Fibroblast of lung (primary cell): ENCODE measurements at regions not wholly inside any gene's neighbourhood (a gene's known extent, or its start where the extent isn't known, plus 50 kb on each side); places are given as distances from the start of the nearest gene placed in this dataset.

Experiments used
- DNase-seq, 2 donors: peaks; one replicate each; pipeline versions ENCODE4 v3.0.0 to v3.0.0-alpha.2; 2010; ENCODE audit warnings: low read depth in 2 of 2
- H2AFZ ChIP-seq: 2 replicates; pipeline ENCODE4 v1.5.1; 2012; ENCODE audit warnings: low read length, control low read depth, inconsistent platforms
- H3K27ac ChIP-seq: 2 replicates; pipeline ENCODE4 v1.5.1; 2011; ENCODE audit warnings: low read length, control low read depth; ENCODE audit not compliant: insufficient read depth
- H3K27me3 ChIP-seq: 2 replicates; pipeline ENCODE4 v1.5.1; 2011; ENCODE audit warnings: mild to moderate bottlenecking, low read length; ENCODE audit not compliant: control insufficient read depth, insufficient read depth
- H3K36me3 ChIP-seq: 2 replicates; pipeline ENCODE4 v1.5.1; 2011; ENCODE audit warnings: low read length; ENCODE audit not compliant: control insufficient read depth, insufficient read depth
- H3K4me1 ChIP-seq: 2 replicates; pipeline ENCODE4 v1.5.1; 2011; ENCODE audit warnings: low read length; ENCODE audit not compliant: control insufficient read depth, insufficient read depth; ENCODE audit errors: extremely low read depth
- H3K4me2 ChIP-seq: 2 replicates; pipeline ENCODE4 v1.5.1; 2011; ENCODE audit warnings: low read length, control low read depth; ENCODE audit not compliant: insufficient read depth; ENCODE audit errors: extremely low read depth
- H3K4me3 ChIP-seq, 4 experiments: fragments of 200-600 bp in 1 of 4; sonication (generic) in 1 of 4; replicated peaks in 1 of 4; 2 replicates each; pipeline ENCODE4 v1.5.1; 2011 to 2016; ENCODE audit warnings: low read length in 4 of 4, low read depth in 3 of 4, mild to moderate bottlenecking in 3 of 4, control low read depth in 2 of 4, inconsistent platforms in 1 of 4, mixed read lengths in 1 of 4; ENCODE audit not compliant: insufficient read depth in 1 of 4; ENCODE audit errors: control extremely low read depth in 1 of 4
- H3K79me2 ChIP-seq: 2 replicates; pipeline ENCODE4 v1.5.1; 2012; ENCODE audit warnings: mild to moderate bottlenecking, low read length, inconsistent platforms; ENCODE audit not compliant: control insufficient read depth, insufficient read depth
- H3K9ac ChIP-seq: 2 replicates; pipeline ENCODE4 v1.5.1; 2011; ENCODE audit warnings: mild to moderate bottlenecking, low read length, control low read depth; ENCODE audit not compliant: insufficient read depth
- H3K9me3 ChIP-seq: 2 replicates; pipeline ENCODE4 v1.5.1; 2012; ENCODE audit warnings: low read depth, low read length; ENCODE audit not compliant: control insufficient read depth, insufficient read depth
- H4K20me1 ChIP-seq: 2 replicates; pipeline ENCODE4 v1.5.1; 2011; ENCODE audit warnings: low read length; ENCODE audit not compliant: control insufficient read depth, insufficient read depth; ENCODE audit errors: extremely low read depth
- EZH2 ChIP-seq: IDR thresholded peaks from 2 replicates; pipeline ENCODE4 v1.5.1; 2012; ENCODE audit warnings: low read length, control low read depth, mild to moderate bottlenecking; ENCODE audit errors: missing control alignments
- TF ChIP-seq, protein P1 (sequence below), 2 donors: IDR thresholded peaks in 1 of 2; conservative IDR thresholded peaks in 1 of 2; 1 replicate in 1 of 2; 2 replicates in 1 of 2; pipeline ENCODE4 v1.5.1; 2011 to 2012; ENCODE audit warnings: low read length in 2 of 2, control low read depth in 1 of 2, inconsistent platforms in 1 of 2, low read depth in 1 of 2, mild to moderate bottlenecking in 1 of 2

DNA sequence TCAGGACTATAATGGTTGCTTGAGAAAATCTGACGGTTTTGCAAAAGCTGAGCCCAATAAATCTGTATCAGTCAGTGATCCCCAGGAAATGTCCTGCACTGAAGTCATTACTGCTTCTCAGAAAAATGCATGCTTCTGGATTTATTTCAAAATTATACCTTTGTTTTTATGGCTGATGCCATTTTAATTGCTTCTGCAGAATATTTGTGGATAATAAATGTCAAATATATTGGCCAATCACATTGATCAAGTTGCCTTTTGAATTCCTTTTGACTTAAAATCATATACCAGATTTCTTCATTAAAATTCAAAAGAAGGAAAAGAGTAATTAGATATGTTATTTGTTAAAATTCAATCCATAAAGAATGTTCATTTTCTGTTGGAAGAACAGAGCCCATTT lies 842.9 kb upstream of the ADGRL4 start:
- Histone ChIP-seq H4K20me1 (no peaks in the 10 kb centered on the region), H3K4me2 (no peak overlapping the region), H3K9ac (no peak overlapping the region), H3K36me3 (no peaks in the 10 kb centered on the region), H3K79me2 (no peaks in the 10 kb centered on the region), H3K27me3 (no peaks in the 10 kb centered on the region), H3K4me3 (no peak overlapping the region), H3K27ac (no peak overlapping the region), H3K4me1 (no peaks in the 10 kb centered on the region), H3K9me3 (no peaks in the 10 kb centered on the region), H2AFZ (no peak overlapping the region)
- TF ChIP-seq, protein P1, sequence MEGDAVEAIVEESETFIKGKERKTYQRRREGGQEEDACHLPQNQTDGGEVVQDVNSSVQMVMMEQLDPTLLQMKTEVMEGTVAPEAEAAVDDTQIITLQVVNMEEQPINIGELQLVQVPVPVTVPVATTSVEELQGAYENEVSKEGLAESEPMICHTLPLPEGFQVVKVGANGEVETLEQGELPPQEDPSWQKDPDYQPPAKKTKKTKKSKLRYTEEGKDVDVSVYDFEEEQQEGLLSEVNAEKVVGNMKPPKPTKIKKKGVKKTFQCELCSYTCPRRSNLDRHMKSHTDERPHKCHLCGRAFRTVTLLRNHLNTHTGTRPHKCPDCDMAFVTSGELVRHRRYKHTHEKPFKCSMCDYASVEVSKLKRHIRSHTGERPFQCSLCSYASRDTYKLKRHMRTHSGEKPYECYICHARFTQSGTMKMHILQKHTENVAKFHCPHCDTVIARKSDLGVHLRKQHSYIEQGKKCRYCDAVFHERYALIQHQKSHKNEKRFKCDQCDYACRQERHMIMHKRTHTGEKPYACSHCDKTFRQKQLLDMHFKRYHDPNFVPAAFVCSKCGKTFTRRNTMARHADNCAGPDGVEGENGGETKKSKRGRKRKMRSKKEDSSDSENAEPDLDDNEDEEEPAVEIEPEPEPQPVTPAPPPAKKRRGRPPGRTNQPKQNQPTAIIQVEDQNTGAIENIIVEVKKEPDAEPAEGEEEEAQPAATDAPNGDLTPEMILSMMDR (conservative IDR thresholded peaks at IDR 0.05 in 1 of 2, IDR thresholded peaks at IDR 0.05 in 1 of 2; ENCODE audit: low read depth in 1 of 2, low read length in 2 of 2) = no peak
- no peak for TF ChIP-seq EZH2
- no peak for DNase-seq

DNA sequence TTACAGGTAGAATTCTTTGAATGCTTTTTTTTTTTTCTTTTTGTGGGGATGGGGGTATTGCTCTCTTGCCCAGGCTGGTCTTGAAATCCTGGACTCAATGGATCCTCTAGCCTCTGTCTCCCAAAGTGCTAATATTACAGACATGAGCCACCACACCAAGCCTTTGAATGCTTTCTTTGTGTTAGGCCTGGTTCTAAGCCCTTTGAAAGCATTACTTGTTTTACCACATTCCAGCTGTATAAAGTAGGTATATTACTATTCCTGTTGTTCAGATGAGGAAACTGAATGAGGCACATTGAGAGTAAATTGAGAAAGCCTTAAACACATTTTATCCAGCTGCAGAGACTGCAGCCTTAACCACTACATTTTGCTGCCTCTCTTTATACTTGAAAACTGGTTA lies 841.8 kb upstream of the ADGRL4 start:
- Histone ChIP-seq H2AFZ (no peak overlapping the region), H3K27me3 (no peaks in the 10 kb centered on the region), H3K9ac (no peak overlapping the region), H4K20me1 (no peaks in the 10 kb centered on the region), H3K4me2 (no peak overlapping the region), H3K27ac (no peak overlapping the region), H3K4me1 (no peaks in the 10 kb centered on the region), H3K9me3 (no peaks in the 10 kb centered on the region), H3K36me3 (no peaks in the 10 kb centered on the region), H3K4me3 (no peak overlapping the region), H3K79me2 (no peaks in the 10 kb centered on the region)
- DNase-seq = no peak
- TF ChIP-seq EZH2 = no peak
- TF ChIP-seq, protein P1 (conservative IDR thresholded peaks at IDR 0.05 in 1 of 2, IDR thresholded peaks at IDR 0.05 in 1 of 2; ENCODE audit: low read depth in 1 of 2, low read length in 2 of 2) = no peak

DNA sequence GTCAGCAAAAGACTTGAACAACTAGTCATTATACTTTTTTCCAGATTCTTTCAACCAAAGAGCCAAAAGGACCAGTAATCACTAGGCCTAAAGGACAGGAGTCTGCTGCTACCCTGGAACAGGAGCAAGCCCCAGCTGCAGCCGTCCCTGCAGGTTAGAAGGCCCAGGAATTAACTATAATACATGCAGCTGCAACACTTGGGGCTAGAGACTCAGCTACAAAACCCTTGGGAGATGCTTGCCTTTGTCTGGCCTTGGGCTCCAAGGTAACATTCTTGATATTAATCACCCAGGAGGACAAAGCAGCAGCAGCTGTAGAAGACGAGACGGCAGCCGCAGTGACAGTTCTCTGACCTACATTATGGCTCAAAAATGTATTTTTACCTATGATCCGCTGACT lies 841.2 kb upstream of the ADGRL4 start:
- H4K20me1 ChIP-seq = no peaks in the 10 kb centered on the region
- no peak for DNase-seq
- H3K79me2 ChIP-seq = no peaks in the 10 kb centered on the region
- no peaks in the 10 kb centered on the region for H3K9me3 ChIP-seq
- H3K27ac ChIP-seq = no peak overlapping the region
- no peak overlapping the region for H3K9ac ChIP-seq
- H2AFZ ChIP-seq = peak overlapping the region; percentile 54
- H3K4me1 ChIP-seq = no peaks in the 10 kb centered on the region
- H3K36me3 ChIP-seq = no peaks in the 10 kb centered on the region
- H3K27me3 ChIP-seq = no peaks in the 10 kb centered on the region
- no peak for TF ChIP-seq EZH2
- TF ChIP-seq, protein P1 (conservative IDR thresholded peaks at IDR 0.05 in 1 of 2, IDR thresholded peaks at IDR 0.05 in 1 of 2; ENCODE audit: low read depth in 1 of 2, low read length in 2 of 2) = no peak
- no peak overlapping the region for H3K4me2 ChIP-seq
- no peak overlapping the region for H3K4me3 ChIP-seq
